ENCODE measurements at regions not wholly inside any gene's neighbourhood (a gene's known extent, or its start where the extent isn't known, plus 50 kb on each side); places are given as distances from the start of the nearest gene placed in this dataset.
A peak's percentile ranks its signal among the peaks of the same experiment; 100 is the strongest.

- Histone ChIP-seq H3K4me3 (replicated peaks in 1 of 4; ENCODE audit: control extremely low read depth in 1 of 4, insufficient read depth in 1 of 4, low read depth in 3 of 4, low read length in 4 of 4) (no peak overlapping the region), H2AFZ (ENCODE audit: low read length) (no peak overlapping the region), H3K27me3 (ENCODE audit: control insufficient read depth, insufficient read depth, low read length) (no peaks in the 10 kb centered on the region), H3K36me3 (ENCODE audit: control insufficient read depth, insufficient read depth, low read length) (no peaks in the 10 kb centered on the region), H3K4me1 (ENCODE audit: control insufficient read depth, extremely low read depth, insufficient read depth, low read length) (peaks cover 3% of the 10 kb centered on the region), H3K9me3 (ENCODE audit: control insufficient read depth, insufficient read depth, low read depth, low read length) (no peaks in the 10 kb centered on the region), H4K20me1 (ENCODE audit: control insufficient read depth, extremely low read depth, insufficient read depth, low read length) (no peaks in the 10 kb centered on the region), H3K4me2 (ENCODE audit: extremely low read depth, insufficient read depth, low read length) (no peak overlapping the region), H3K79me2 (ENCODE audit: control insufficient read depth, insufficient read depth, low read length) (no peaks in the 10 kb centered on the region), H3K9ac (ENCODE audit: insufficient read depth, low read length) (no peak overlapping the region), H3K27ac (ENCODE audit: insufficient read depth, low read length) (no peak overlapping the region)
- TF ChIP-seq CTCF (conservative IDR thresholded peaks at IDR 0.05 in 1 of 2, IDR thresholded peaks at IDR 0.05 in 1 of 2; ENCODE audit: low read depth in 1 of 2, low read length in 2 of 2) (no peak), EZH2 (IDR thresholded peaks at IDR 0.05; ENCODE audit: low read length, missing control alignments) (no peak)
- DNase-seq (ENCODE audit: low read depth in 2 of 2): peak in 1 of 2 donors; percentile 6
Observed at GRCh38 chr1:56297208-56297607, 282.2 kb downstream of the PLPP3 start.

- Histone ChIP-seq H3K79me2 (ENCODE audit: control insufficient read depth, insufficient read depth, low read length) (no peaks in the 10 kb centered on the region), H3K9ac (ENCODE audit: insufficient read depth, low read length) (no peak overlapping the region), H3K4me1 (ENCODE audit: control insufficient read depth, extremely low read depth, insufficient read depth, low read length) (no peaks in the 10 kb centered on the region), H3K27ac (ENCODE audit: insufficient read depth, low read length) (no peak overlapping the region), H3K9me3 (ENCODE audit: control insufficient read depth, insufficient read depth, low read depth, low read length) (no peaks in the 10 kb centered on the region), H3K4me2 (ENCODE audit: extremely low read depth, insufficient read depth, low read length) (no peak overlapping the region), H3K27me3 (ENCODE audit: control insufficient read depth, insufficient read depth, low read length) (no peaks in the 10 kb centered on the region), H3K4me3 (replicated peaks in 1 of 4; ENCODE audit: control extremely low read depth in 1 of 4, insufficient read depth in 1 of 4, low read depth in 3 of 4, low read length in 4 of 4) (no peak overlapping the region), H4K20me1 (ENCODE audit: control insufficient read depth, extremely low read depth, insufficient read depth, low read length) (no peaks in the 10 kb centered on the region), H2AFZ (ENCODE audit: low read length) (no peak overlapping the region), H3K36me3 (ENCODE audit: control insufficient read depth, insufficient read depth, low read length) (no peaks in the 10 kb centered on the region)
- TF ChIP-seq EZH2 (IDR thresholded peaks at IDR 0.05; ENCODE audit: low read length, missing control alignments) (no peak), CTCF (conservative IDR thresholded peaks at IDR 0.05 in 1 of 2, IDR thresholded peaks at IDR 0.05 in 1 of 2; ENCODE audit: low read depth in 1 of 2, low read length in 2 of 2) (no peak)
- DNase-seq (ENCODE audit: low read depth in 2 of 2): no peak
Observed at GRCh38 chr1:56295949-56296929, 283.1 kb downstream of the PLPP3 start.

GRCh38 chr1:56291374-56291919 is 287.9 kb downstream of the PLPP3 start:
- no peaks in the 10 kb centered on the region for H3K9me3 ChIP-seq (ENCODE audit: control insufficient read depth, insufficient read depth, low read depth, low read length)
- DNase-seq (ENCODE audit: low read depth in 2 of 2): no peak
- no peak overlapping the region for H3K27ac ChIP-seq (ENCODE audit: insufficient read depth, low read length)
- H3K27me3 ChIP-seq (ENCODE audit: control insufficient read depth, insufficient read depth, low read length): no peaks in the 10 kb centered on the region
- no peak overlapping the region for H3K4me2 ChIP-seq (ENCODE audit: extremely low read depth, insufficient read depth, low read length)
- TF ChIP-seq EZH2 (IDR thresholded peaks at IDR 0.05; ENCODE audit: low read length, missing control alignments): no peak
- TF ChIP-seq CTCF (conservative IDR thresholded peaks at IDR 0.05 in 1 of 2, IDR thresholded peaks at IDR 0.05 in 1 of 2; ENCODE audit: low read depth in 1 of 2, low read length in 2 of 2): no peak
- H2AFZ ChIP-seq (ENCODE audit: low read length): no peak overlapping the region
- H3K9ac ChIP-seq (ENCODE audit: insufficient read depth, low read length): no peak overlapping the region
- no peaks in the 10 kb centered on the region for H3K36me3 ChIP-seq (ENCODE audit: control insufficient read depth, insufficient read depth, low read length)
- no peaks in the 10 kb centered on the region for H4K20me1 ChIP-seq (ENCODE audit: control insufficient read depth, extremely low read depth, insufficient read depth, low read length)
- H3K4me3 ChIP-seq (replicated peaks in 1 of 4; ENCODE audit: control extremely low read depth in 1 of 4, insufficient read depth in 1 of 4, low read depth in 3 of 4, low read length in 4 of 4): no peak overlapping the region
- no peaks in the 10 kb centered on the region for H3K79me2 ChIP-seq (ENCODE audit: control insufficient read depth, insufficient read depth, low read length)
- no peaks in the 10 kb centered on the region for H3K4me1 ChIP-seq (ENCODE audit: control insufficient read depth, extremely low read depth, insufficient read depth, low read length)
